Left renal cortex interstitium (tissue), 4 donors: ENCODE measurements at regions not wholly inside any gene's neighbourhood (a gene's known extent, or its start where the extent isn't known, plus 50 kb on each side); places are given as distances from the start of the nearest gene placed in this dataset.
"Not testable (repeated sequence)": the region's sequence is repeated elsewhere in the genome, so short reads cannot be mapped to it uniquely, and the experiment has no call there.

ENCODE experiments used
- DNase-seq, 4 donors: peaks; one replicate each; pipeline ENCODE4 v3.0.0-alpha.2; 2013; ENCODE audit warnings: low read depth in 4 of 4, low spot score in 2 of 4, missing footprints in 1 of 4

DNA sequence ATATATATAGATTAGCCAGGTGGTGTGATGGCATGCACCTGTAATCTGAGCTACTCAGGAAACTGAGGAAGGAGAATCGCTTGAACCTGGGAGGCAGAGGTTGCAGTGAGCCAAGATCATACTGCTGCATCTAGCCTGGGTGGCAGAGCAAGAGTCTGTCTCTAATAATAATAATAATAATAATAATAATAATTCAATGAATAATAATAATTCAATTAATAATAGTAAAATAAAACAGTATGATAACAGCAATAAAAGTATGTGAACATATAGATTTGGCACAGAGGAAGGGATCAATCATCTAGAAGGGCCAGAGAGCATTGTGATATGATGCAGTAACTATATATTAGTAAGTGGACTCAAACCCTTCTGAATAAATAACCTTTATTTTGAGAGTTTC, 314.5 kb upstream of the COL8A1 start:
- no peak for DNase-seq

- no peak for DNase-seq
Measured at GRCh38 chr3:99322551-99322950, 315.8 kb upstream of the COL8A1 start.

GRCh38 chr3:99321261-99321660, 317.1 kb upstream of the COL8A1 start:
- DNase-seq: no peak

DNA sequence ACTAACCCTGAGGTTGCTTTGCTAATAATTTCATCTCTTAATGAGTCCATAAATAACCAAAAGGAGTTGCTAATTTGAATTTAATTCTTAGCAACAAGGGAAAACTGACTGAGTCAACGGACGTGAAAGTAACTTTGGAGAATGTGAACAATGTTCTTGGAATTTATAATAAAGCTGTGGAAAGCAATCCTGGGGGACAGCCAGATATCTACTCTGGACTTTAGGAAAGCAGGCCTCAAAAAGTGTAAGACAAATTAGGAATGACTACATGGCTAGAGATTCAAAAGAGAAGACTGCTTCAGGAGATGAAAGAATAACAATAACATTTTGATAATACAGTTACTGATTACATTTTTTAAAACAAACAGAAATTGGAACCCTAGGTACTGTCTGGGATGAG, 318.4 kb upstream of the COL8A1 start:
- no peak for DNase-seq

- no peak for DNase-seq
Measured at GRCh38 chr3:99319450-99319849, 318.9 kb upstream of the COL8A1 start.

DNA sequence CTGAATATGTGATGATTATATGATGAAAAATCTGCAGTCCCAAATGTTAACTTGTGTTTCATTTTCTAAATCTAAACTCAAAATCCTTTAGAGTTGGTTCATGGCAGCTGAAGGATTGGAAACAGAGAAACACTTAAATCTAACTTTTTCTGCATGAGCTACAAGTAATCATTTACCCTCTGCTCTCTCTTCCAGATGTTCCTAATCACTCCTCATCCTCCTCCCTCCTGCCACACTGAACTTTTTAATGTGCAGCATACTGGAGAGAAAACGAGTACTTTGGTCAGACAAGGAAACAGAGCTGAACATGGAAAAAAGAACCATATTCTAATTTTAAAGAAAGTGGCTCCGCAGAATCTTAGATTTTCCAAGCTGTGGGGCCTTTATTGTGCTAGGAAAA, 321.2 kb upstream of the COL8A1 start:
- no peak for DNase-seq

DNA sequence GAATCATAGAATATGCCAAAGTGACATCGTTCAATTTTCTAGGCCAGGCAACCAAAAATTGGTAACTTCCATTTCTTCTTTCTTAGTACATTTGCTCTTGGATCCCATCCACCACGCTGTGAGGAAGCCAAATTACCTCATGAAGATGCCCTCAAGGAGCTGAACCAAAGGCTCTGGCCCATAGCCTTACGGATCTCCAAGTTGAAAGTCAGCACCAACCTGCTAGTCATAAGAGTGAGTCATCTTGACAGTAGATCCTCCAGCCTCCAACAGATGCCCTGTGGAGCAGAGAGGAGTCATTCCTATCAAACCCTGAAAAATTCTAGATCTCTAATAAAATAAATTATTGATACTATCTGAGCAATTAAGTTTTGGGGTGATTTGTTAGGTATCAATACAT, 322.5 kb upstream of the COL8A1 start:
- DNase-seq: no peak

DNA sequence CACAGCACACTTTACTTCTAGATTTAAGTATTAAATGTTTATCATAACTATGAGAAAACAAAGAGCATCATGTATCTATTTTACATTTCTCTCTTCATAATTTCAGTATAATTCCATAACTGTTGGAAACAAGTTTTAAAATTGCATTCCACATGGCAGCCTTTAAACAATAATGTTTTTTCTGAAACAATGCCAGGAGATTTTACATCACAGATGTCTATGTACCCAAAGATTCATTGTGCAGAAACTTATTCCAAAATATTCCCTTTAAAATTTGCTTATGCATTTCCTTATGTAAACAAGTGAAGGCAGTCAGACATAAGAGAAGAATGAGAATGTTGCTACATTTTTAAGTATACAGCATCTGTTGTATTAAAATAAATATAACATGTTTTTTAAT, 324.9 kb upstream of the COL8A1 start:
- DNase-seq: no peak

- DNase-seq: no peak
Measured at GRCh38 chr3:99298661-99299060, 339.7 kb upstream of the COL8A1 start.

DNA sequence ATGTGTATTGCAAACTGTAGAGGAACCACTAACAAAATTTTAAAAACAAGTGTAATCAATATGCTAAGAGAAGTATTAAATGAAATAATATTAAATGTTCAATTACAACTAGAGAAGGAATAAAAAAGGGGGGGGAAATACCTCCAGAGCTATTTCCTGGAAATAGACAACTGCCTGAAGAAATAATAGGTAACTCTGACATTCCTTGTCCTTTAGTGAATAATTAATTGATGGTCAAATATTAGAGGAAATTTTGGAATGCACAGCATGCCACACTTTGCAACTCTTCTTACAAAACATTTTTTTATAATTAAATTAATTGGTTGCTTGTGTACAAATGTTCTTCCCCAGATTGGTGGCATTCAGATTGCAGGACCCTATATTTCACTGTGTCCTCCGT, 342.6 kb upstream of the COL8A1 start:
- no peak for DNase-seq

GRCh38 chr3:99294092-99294491, 344.3 kb upstream of the COL8A1 start:
- DNase-seq: not testable (repeated sequence)

- DNase-seq: no peak
Measured at GRCh38 chr3:99287876-99288275, 350.5 kb upstream of the COL8A1 start.

DNA sequence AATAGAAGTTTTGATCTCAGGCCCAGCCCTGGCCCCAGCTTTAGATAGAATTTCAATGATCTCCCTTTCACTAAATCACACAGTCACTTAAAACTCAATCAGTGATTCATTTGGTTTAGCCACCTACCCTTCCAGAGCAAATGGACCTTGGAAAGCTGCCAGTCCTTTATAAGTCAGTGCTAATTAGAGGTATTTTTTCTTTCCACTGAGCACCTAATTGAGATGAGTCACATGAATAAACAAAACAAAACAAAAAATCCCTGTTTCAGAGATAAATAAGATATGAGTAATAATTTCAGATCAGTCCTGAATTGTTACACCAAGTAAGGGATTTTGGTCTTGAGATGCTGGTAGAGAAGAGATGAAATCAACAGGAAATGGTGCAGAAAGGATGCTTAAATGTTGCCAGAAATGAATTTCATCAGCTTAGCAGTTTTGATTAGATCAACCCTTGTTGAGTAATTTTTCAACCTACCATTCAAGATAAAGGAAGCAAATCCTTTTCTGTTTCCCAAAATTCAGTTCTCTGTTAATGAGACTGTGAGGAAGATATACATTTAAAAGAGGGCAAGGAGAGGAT, 352.0 kb upstream of the COL8A1 start:
- DNase-seq: no peak

GRCh38 chr3:99269606-99270351, 368.3 kb upstream of the DCBLD2 start:
- DNase-seq: no peak

DNA sequence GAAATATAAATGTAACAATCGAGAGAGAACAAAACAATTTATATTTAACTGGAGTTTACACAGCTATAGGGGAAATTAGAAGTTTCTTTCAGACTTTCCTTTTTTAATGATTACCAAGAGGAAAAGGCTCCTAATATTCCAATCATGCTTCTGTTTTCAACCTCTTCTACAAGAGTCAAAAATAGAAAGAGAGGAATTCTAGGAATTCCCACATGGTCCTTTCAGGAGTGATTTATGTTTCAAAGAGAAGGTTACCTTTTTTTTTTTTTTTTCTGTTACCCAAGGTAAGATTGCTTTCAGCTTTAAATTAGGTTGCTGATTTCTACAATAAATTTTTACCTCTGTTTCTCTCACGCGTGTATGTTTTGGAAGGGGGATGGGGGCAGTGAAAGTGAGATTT, 355.3 kb upstream of the DCBLD2 start:
- DNase-seq: no peak

DNA sequence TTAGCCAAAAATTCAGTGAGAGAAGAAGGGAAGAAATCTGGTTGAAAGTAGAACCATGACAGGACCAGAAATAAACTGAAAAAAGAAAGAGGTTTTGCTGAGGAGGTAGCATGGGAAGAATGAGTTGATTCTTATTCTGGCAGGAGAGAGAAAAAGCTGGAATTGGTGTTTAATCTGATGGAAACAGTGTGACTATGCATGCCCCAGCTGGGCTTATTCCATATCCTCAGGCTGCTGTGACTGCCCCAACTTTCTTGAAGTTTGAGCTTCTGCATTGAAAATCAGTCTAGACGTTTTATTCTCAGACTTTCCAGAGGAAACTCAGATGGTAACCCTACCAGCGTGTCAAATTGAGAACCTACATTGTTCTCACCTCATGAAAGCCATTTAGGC, 352.5 kb upstream of the DCBLD2 start:
- DNase-seq: no peak

DNA sequence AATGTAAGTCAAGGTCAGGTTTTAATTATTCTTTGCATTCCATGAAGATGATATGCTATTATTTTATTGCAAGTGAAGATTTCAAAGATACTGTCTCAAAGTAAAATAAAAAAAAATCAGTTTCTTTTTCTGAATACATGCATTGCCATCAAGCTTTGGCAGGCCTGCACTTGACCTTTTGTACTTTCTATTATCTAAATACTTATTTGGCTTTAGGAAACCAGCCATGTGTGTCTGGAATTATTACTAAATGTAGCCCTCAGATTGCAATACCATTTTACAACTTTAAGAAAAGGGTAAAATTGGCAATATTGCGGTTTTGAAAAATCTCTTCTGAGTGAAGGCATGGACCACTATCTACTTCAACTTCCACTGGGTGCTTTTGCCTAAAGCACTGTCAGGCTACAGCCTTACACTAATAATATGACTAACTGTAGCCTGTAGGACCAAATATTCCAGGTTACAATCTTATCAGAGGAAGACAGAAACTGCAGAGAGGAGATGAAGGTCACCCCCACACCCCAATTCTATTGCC, 349.4 kb upstream of the DCBLD2 start:
- no peak for DNase-seq

DNA sequence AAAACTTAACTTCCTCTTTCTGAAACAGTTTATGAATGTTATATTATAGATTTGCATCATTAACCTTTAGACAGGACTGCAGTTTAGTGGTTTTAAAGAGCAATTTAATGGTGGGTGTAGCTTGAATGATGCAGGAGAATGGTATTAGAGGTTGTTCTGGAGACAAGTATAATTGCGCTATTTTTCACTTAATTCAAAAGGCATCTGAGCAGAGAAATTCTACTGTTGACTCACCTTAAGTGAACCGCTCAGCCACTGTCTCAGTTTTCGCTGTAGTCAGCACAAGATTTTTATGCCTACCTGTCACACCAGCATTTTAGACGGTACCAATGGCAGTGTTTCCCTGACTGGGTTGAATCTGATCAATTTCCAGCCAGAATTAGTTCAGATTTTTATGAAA, 348.8 kb upstream of the DCBLD2 start:
- no peak for DNase-seq

GRCh38 chr3:99249627-99250026, 348.1 kb upstream of the DCBLD2 start:
- no peak for DNase-seq

- no peak for DNase-seq
Measured at GRCh38 chr3:99248913-99249312, 347.4 kb upstream of the DCBLD2 start.

GRCh38 chr3:99248130-99248529, 346.6 kb upstream of the DCBLD2 start:
- no peak for DNase-seq

DNA sequence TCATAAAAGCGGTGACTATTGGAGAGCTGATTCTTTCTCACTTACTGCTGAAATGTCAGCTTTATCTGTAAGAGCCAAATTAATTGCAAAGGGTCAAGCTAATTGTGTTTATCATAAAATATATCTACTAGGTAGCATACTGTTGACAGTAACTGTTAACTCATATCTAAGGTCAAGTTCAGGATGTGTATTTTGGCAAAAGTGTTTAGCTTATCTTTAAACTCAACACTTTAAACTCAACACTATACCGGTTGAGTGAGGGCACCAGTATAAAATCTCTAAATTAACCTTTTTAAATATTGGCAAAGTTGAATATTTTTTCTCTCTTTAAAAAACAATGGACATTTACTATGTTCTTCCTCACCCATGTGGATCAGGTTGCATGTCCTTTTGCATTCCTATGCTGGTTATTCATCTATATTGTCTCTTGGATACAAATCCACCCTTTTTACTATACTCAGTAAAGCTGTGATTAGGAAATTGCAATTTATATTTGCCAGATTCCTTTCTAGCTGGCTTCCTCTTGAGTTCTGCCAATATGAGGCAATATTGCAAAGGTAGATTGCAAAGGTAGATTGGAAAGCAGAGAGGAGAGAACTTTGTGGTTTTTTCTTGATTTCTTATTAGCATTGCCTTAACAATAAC, 344.6 kb upstream of the DCBLD2 start:
- no peak for DNase-seq
